GM23338 (cell line): ENCODE measurements at regions not wholly inside any gene's neighbourhood (a gene's known extent, or its start where the extent isn't known, plus 50 kb on each side); places are given as distances from the start of the nearest gene placed in this dataset.

Experiments
- ATAC-seq: fragments of 200-7000 bp; cut with Tn5 transposase; 3 replicates; pipeline ENCODE4 v1.9.1; 2020
- DNase-seq: peaks from one replicate; pipeline ENCODE4 v3.0.0-alpha.2; 2015; ENCODE audit warnings: low spot score
- H2AFZ ChIP-seq: fragments of 200-600 bp; sonication (generic); 2 replicates; pipeline ENCODE4 v1.8.0; 2016; ENCODE audit warnings: antibody characterized with exemption, mild to moderate bottlenecking, moderate library complexity
- H3F3A ChIP-seq: fragments of 200-600 bp; sonication (generic); replicated peaks from 2 replicates; pipeline ENCODE4 v1.8.0; 2017; ENCODE audit warnings: antibody characterized with exemption, mixed run types, low read depth
- H3K27ac ChIP-seq: fragments of 200-600 bp; sonication (generic); 2 replicates; pipeline ENCODE4 v1.6.1; 2016; ENCODE audit warnings: low read depth
- H3K27me3 ChIP-seq: fragments of 200-600 bp; sonication (generic); 2 replicates; pipeline ENCODE4 v1.8.0; 2016; ENCODE audit warnings: mild to moderate bottlenecking, mixed run types, moderate library complexity; ENCODE audit not compliant: insufficient read depth
- H3K36me3 ChIP-seq: fragments of 200-600 bp; sonication (generic); 2 replicates; pipeline ENCODE4 v1.8.0; 2016; ENCODE audit warnings: mild to moderate bottlenecking; ENCODE audit not compliant: insufficient read depth
- H3K4me1 ChIP-seq: fragments of 200-600 bp; sonication (generic); 2 replicates; pipeline ENCODE4 v1.8.0; 2016; ENCODE audit warnings: mild to moderate bottlenecking, moderate library complexity; ENCODE audit not compliant: insufficient read depth
- H3K4me2 ChIP-seq: fragments of 200-600 bp; sonication (generic); 2 replicates; pipeline ENCODE4 v1.7.1; 2017; ENCODE audit warnings: mixed run types
- H3K4me3 ChIP-seq: fragments of 200-600 bp; sonication (generic); 2 replicates; pipeline ENCODE4 v1.6.1; 2016; ENCODE audit warnings: mixed run types
- H3K79me2 ChIP-seq: fragments of 200-600 bp; sonication (generic); replicated peaks from 2 replicates; pipeline ENCODE4 v1.8.0; 2017; ENCODE audit warnings: mild to moderate bottlenecking; ENCODE audit not compliant: insufficient read depth
- H3K9me2 ChIP-seq: fragments of 200-600 bp; sonication (generic); 2 replicates; pipeline ENCODE4 v1.8.0; 2017; ENCODE audit not compliant: insufficient read depth
- H4K20me1 ChIP-seq: fragments of 200-600 bp; sonication (generic); replicated peaks from 2 replicates; pipeline ENCODE4 v1.8.0; 2017; ENCODE audit warnings: mild to moderate bottlenecking; ENCODE audit not compliant: insufficient read depth
- H3K27ac Mint-ChIP-seq: 2 replicates; pipeline ENCODE4 v1.8.0; 2020; ENCODE audit warnings: inconsistent platforms, mild to moderate bottlenecking, moderate library complexity, mixed read lengths
- H3K27me3 Mint-ChIP-seq: 3 replicates; pipeline ENCODE4 v1.8.0; 2022; ENCODE audit warnings: low read depth, mild to moderate bottlenecking, moderate library complexity, mixed read lengths, inconsistent platforms; ENCODE audit not compliant: insufficient read depth, poor library complexity
- H3K36me3 Mint-ChIP-seq: 3 replicates; pipeline ENCODE4 v1.8.0; 2021; ENCODE audit warnings: low read depth, mild to moderate bottlenecking, inconsistent platforms, moderate library complexity, mixed read lengths
- H3K4me1 Mint-ChIP-seq: 3 replicates; pipeline ENCODE4 v1.8.0; 2020; ENCODE audit warnings: mild to moderate bottlenecking, inconsistent platforms, mixed read lengths
- H3K4me3 Mint-ChIP-seq: 3 replicates; pipeline ENCODE4 v1.8.0; 2021; ENCODE audit warnings: moderate library complexity, mild to moderate bottlenecking, inconsistent platforms, mixed read lengths
- H3K9me3 Mint-ChIP-seq: 3 replicates; pipeline ENCODE4 v1.8.0; 2020; ENCODE audit warnings: moderate library complexity, mild to moderate bottlenecking, inconsistent platforms, mixed read lengths
- CREB1 ChIP-seq: fragments of 250-450 bp; sonication (Bioruptor Pico); IDR thresholded peaks from 2 replicates; pipeline ENCODE4 v1.5.0; 2020; ENCODE audit warnings: low read depth, mild to moderate bottlenecking, moderate library complexity
- CTCF ChIP-seq, 2 experiments: fragments of 200-600 bp in 1 of 2; sonication (generic) in 1 of 2; conservative IDR thresholded peaks; 2 replicates each; pipeline versions ENCODE4 v1.5.1 to v1.6.1; 2016 to 2017; ENCODE audit warnings: antibody characterized with exemption in 2 of 2, low read depth in 2 of 2, mild to moderate bottlenecking in 2 of 2, moderate library complexity in 1 of 2
- EZH2 ChIP-seq: fragments of 200-600 bp; sonication (generic); IDR thresholded peaks from one replicate; pipeline ENCODE4 v1.8.0; 2017; ENCODE audit warnings: antibody characterized with exemption, mild to moderate bottlenecking, low read depth; ENCODE audit not compliant: unreplicated experiment
- EZH2phosphoT487 ChIP-seq: fragments of 200-600 bp; sonication (generic); IDR thresholded peaks from one replicate; pipeline ENCODE4 v1.8.1; 2018; ENCODE audit warnings: antibody characterized with exemption; ENCODE audit not compliant: unreplicated experiment
- JUNB ChIP-seq: IDR thresholded peaks from one replicate; pipeline ENCODE4 v1.6.1; 2016; ENCODE audit warnings: antibody characterized with exemption; ENCODE audit not compliant: unreplicated experiment
- NANOG ChIP-seq: IDR thresholded peaks from 2 replicates; pipeline ENCODE4 v1.6.1; 2016; ENCODE audit warnings: antibody characterized with exemption, borderline replicate concordance
- POLR2AphosphoS5 ChIP-seq: IDR thresholded peaks from 2 replicates; pipeline ENCODE4 v1.6.1; 2016; ENCODE audit warnings: antibody characterized with exemption, low read depth
- STAT1 ChIP-seq: IDR thresholded peaks from one replicate; pipeline ENCODE4 v1.6.1; 2016; ENCODE audit warnings: antibody characterized with exemption; ENCODE audit not compliant: unreplicated experiment
- ZNF114 ChIP-seq: fragments of 250-450 bp; sonication (Bioruptor Pico); IDR thresholded peaks from 2 replicates; pipeline ENCODE4 v1.5.0; 2020; ENCODE audit warnings: mild to moderate bottlenecking, moderate library complexity
- ZNF331 ChIP-seq: fragments of 250-450 bp; sonication (Bioruptor Pico); IDR thresholded peaks from 2 replicates; pipeline ENCODE4 v1.5.0; 2020; ENCODE audit warnings: low read depth, mild to moderate bottlenecking, moderate library complexity
- ZNF462 ChIP-seq: fragments of 250-450 bp; sonication (Bioruptor Pico); IDR thresholded peaks from 2 replicates; pipeline ENCODE4 v1.5.0; 2020; ENCODE audit warnings: mild to moderate bottlenecking, moderate library complexity
- TF ChIP-seq, protein P1 (sequence below): IDR thresholded peaks from 2 replicates; pipeline ENCODE4 v1.6.1; 2016; ENCODE audit warnings: antibody characterized with exemption
- TF ChIP-seq, protein P2 (sequence below): IDR thresholded peaks from one replicate; pipeline ENCODE4 v1.6.1; 2018; ENCODE audit warnings: antibody characterized with exemption; ENCODE audit not compliant: unreplicated experiment

- no peak for ATAC-seq
- no peaks in the 10 kb centered on the region for H3K4me1 ChIP-seq
- no peaks in the 10 kb centered on the region for H3K27me3 ChIP-seq
- H3K27ac ChIP-seq: no peak overlapping the region
- H3K4me2 ChIP-seq: no peak overlapping the region
- H3K9me3 Mint-ChIP-seq: no peaks in the 10 kb centered on the region
- no peaks in the 10 kb centered on the region for H3K36me3 Mint-ChIP-seq
- no peaks in the 10 kb centered on the region for H3K36me3 ChIP-seq
- H3F3A ChIP-seq: no peaks in the 10 kb centered on the region
- DNase-seq: no peak
- no peak overlapping the region for H3K27ac Mint-ChIP-seq
- peaks cover 14% of the 10 kb centered on the region for H3K4me1 Mint-ChIP-seq
- no peaks in the 10 kb centered on the region for H3K79me2 ChIP-seq
- H3K27me3 Mint-ChIP-seq: peaks cover 5% of the 10 kb centered on the region
- no peaks in the 10 kb centered on the region for H4K20me1 ChIP-seq
- H3K4me3 ChIP-seq: no peak overlapping the region
- 0 out of 2 replicates have a peak overlapping the region, but pooled peaks have one; percentile 32 for H2AFZ ChIP-seq
- H3K9me2 ChIP-seq: no peaks in the 10 kb centered on the region
- H3K4me3 Mint-ChIP-seq: no peak overlapping the region
- TF ChIP-seq, protein P1, sequence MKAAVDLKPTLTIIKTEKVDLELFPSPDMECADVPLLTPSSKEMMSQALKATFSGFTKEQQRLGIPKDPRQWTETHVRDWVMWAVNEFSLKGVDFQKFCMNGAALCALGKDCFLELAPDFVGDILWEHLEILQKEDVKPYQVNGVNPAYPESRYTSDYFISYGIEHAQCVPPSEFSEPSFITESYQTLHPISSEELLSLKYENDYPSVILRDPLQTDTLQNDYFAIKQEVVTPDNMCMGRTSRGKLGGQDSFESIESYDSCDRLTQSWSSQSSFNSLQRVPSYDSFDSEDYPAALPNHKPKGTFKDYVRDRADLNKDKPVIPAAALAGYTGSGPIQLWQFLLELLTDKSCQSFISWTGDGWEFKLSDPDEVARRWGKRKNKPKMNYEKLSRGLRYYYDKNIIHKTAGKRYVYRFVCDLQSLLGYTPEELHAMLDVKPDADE: no peak
- TF ChIP-seq JUNB: no peak
- no peak for TF ChIP-seq POLR2AphosphoS5
- no peak for TF ChIP-seq CREB1 (CRISPR knock-in tag)
- TF ChIP-seq EZH2: no peak
- TF ChIP-seq STAT1: no peak
- no peak for TF ChIP-seq ZNF331 (CRISPR knock-in tag)
- no peak for TF ChIP-seq EZH2phosphoT487
- TF ChIP-seq ZNF114 (CRISPR knock-in tag): no peak
- no peak for TF ChIP-seq ZNF462 (CRISPR knock-in tag)
- TF ChIP-seq CTCF (conservative IDR thresholded peaks at IDR 0.05; ENCODE audit: low read depth in 2 of 2): no peak
- no peak for TF ChIP-seq NANOG
- TF ChIP-seq, protein P2, sequence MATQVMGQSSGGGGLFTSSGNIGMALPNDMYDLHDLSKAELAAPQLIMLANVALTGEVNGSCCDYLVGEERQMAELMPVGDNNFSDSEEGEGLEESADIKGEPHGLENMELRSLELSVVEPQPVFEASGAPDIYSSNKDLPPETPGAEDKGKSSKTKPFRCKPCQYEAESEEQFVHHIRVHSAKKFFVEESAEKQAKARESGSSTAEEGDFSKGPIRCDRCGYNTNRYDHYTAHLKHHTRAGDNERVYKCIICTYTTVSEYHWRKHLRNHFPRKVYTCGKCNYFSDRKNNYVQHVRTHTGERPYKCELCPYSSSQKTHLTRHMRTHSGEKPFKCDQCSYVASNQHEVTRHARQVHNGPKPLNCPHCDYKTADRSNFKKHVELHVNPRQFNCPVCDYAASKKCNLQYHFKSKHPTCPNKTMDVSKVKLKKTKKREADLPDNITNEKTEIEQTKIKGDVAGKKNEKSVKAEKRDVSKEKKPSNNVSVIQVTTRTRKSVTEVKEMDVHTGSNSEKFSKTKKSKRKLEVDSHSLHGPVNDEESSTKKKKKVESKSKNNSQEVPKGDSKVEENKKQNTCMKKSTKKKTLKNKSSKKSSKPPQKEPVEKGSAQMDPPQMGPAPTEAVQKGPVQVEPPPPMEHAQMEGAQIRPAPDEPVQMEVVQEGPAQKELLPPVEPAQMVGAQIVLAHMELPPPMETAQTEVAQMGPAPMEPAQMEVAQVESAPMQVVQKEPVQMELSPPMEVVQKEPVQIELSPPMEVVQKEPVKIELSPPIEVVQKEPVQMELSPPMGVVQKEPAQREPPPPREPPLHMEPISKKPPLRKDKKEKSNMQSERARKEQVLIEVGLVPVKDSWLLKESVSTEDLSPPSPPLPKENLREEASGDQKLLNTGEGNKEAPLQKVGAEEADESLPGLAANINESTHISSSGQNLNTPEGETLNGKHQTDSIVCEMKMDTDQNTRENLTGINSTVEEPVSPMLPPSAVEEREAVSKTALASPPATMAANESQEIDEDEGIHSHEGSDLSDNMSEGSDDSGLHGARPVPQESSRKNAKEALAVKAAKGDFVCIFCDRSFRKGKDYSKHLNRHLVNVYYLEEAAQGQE: no peak
These were observed 661.8 kb downstream of the MATN1 start for GRCh38 chr1:30061292-30062220.
